Dedifferentiated amniotic fluid mesenchymal stem cell (primary cell): ENCODE measurements at regions not wholly inside any gene's neighbourhood (a gene's known extent, or its start where the extent isn't known, plus 50 kb on each side); places are given as distances from the start of the nearest gene placed in this dataset.
"Not testable (repeated sequence)": the region's sequence is repeated elsewhere in the genome, so short reads cannot be mapped to it uniquely, and the experiment has no call there.

Experiments used
- DNase-seq: peaks from one replicate; pipeline ENCODE4 v3.0.0-alpha.2; 2016; ENCODE audit errors: extremely low spot score

DNA sequence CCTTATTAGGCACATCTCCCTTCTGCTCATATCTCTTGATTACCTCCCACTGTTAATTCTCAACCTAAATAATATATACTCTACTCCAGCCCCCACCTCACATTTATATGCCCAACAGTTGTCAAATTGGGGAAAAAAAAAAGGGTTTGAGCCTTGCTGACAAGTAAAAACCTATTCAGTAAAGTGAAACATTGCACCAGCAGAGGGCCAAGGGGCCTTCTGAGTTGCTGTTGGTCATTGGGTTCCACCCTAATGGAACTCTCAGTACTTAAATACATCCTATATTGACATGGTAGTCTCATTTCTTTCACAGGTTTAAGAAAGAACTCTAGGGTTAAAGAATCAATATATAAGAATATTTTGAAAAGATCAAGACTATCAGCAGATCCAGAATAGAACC is 362.2 kb downstream of the SMARCA1 start:
- DNase-seq, result no peak

GRCh38 chrX:129158505-129158904 is 364.8 kb downstream of the SMARCA1 start:
- DNase-seq, result no peak

GRCh38 chrX:129145840-129146272 is 377.4 kb downstream of the SMARCA1 start:
- no peak for DNase-seq

- no peak for DNase-seq
These were observed 377.9 kb downstream of the SMARCA1 start for GRCh38 chrX:129145385-129145784.

DNA sequence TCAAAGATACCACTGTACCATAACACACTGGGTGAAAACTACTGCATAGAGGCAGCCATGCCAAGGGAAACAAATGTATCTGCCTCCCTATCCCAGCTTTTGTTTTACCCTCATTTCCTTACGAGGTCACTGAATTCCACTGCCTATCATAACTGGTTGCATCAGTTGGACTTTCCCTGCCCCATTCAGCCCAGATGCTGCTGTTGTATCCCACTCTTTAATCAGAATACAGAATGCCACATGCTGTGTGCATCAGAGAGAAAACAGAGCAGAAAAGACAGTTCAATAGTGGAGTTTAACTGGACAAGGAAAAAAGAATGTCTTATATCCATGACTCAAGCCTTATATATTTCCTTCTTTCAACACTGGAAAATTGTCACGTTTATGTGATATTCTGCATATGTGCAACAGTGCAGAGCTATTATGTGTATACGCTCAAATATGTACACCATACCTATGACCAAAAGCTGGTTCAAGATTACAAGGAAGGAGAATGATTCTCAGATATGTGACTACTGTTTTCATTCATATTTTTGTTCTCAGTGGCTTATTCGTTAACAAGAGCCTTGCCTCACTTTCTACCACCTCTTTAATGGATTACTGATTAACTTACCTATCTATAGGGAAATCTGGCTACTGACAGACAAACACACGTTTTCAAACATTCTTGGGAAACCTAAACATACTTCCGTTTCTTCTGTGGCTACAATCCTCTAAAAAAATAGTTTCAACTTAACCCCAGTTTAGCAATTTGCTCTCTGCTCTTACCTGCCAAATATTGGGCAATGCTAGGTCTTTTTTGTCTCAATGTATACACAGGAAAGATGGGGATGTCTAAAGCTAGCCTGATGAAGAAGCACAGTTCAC is 378.9 kb downstream of the SMARCA1 start:
- DNase-seq, result no peak

DNA sequence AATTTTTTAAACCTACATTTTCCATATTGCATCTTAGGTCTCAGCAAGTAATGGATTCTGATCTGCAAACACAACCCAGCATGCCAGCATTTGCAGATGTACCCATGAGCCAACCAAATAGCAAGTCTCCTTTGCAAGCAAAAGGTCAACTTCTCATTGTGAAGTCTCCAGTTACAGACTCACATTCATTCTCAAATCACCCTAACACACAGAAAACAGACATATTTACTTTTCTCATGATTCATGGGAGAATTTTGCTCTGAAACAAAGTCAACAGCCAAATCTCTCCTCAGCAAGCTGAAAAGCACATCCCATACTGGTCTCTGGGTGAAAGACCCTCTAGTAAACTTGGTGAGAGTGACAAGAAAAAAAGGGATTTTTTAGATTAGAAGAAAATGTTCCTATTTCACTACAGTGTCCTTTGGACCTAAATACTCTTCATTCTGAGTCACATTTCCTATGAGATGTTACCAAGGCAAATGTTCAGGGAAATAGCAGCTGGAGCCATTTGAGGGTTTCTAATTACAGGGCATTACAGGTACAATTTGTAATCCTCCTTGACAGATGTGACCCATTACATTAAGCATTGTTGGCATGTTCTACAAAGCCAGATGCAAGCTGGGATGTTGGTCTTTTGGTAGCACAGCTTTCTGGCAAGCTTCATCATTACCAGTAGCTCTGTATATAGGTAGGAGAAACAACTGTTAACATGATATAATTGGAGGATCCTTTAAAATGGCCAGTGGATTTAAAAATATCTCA is 383.3 kb downstream of the SMARCA1 start:
- no peak for DNase-seq

GRCh38 chrX:129125122-129125914 is 398.0 kb downstream of the SMARCA1 start:
- no peak for DNase-seq

- DNase-seq, result no peak
These were observed 399.5 kb downstream of the SMARCA1 start for GRCh38 chrX:129123795-129124194.

DNA sequence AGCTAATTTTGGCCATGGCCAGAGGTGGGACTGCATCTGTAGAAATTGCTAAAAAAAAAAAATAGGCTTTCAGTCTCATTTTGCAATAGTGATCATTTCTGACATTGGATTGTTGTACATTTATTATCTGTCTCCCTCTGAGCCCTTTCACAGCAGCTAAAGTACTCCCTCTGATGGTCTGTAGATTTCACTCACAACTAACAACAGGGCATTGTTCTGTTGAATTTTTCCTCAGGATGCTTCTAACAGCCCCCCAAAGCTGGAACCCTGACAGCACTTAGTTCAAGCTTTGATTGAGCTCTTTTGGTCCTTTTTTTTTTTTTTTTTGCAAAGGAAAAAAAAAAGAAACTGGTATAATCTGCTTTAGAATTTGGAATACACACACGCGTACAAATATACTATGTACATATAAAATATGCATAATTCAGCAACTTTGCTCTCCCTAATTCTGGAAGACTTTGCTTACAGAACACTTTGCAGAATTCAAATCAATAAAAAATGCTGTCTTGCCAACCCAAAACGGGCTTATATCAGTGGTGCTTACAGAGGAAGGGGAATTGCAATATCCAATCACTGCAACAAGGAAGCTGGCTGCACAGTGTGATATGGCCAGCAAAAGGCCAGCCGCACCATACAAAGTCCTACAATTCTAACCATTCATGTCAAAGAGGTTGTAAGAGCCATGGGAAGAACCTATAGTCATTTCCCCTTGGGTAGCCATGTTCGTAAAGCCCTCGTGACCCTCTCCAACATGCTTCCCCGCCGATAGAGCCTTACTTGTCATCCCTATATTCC is 406.4 kb downstream of the SMARCA1 start:
- no peak for DNase-seq

DNA sequence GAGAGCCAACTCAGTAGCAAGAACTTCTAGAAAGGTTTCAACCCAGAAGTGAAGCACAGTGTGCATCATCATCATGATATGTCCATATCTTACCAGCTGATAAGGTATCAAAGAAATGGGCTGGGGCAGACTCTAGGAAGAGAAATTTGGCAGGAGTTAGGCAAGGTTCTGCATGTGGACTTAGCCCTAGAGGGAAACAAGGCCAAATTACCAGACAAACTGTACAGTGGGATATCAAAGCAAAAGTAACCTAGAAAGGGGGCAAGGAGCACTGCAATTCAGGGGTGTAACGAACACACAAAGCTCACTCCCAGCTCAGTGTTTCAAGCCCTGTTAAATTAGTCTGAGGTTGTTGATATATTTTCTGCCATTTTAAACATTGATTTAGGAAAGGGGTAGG is 407.4 kb downstream of the SMARCA1 start:
- DNase-seq, result no peak

GRCh38 chrX:129115104-129115503 is 408.2 kb downstream of the SMARCA1 start:
- DNase-seq, result no peak

DNA sequence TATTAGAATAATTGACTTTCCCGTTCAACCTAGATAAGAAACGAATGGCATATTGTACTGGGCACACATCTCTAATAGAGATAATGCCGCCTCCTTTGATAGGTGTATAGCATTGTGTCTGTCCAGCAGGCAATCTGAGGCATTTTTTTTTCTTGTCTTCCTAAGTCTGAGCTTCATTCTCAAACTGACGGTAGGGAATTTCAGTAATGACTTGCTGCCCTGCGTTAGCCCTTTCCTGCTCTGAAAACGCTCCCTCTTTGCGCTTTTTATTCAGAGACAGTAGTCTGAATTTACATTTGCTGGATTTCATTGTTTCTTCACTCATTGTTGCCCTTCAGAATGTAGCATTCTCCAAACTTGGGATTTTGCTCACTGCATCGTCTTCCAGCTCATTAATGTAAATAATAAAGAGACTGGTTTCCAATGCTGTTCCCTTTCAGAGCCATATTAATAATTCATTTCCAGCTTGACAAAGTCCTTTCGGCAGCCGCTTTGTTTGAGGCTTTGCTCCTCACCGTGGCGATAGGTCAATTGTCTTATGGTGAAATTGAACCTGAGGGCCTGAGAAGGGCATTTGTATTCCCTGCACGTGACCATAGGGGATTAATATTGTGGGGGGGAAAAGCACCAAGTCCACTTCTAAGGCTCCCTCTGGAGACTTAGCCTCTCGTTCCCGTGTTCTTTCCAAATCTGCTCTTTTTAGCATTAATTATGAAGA is 412.1 kb downstream of the SMARCA1 start:
- DNase-seq, result no peak

DNA sequence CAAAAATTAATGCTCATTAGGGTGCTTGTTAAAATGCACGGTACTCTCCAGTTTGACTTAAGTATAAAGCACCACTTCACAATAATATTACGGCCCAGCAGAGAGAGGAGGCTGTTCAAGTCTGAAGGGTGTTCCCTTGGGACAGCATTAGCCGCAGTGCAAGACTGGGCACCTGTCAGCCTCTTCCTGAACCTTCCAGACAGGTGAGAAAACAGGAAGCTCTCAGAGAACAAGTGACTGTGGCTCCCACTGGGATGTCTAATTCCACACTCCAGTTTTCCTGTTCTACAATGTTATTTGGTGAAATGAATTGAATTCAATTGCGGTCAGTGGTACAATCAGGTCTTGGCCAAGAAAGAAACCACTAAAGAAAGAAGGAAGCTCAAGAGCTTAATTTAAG is 414.4 kb downstream of the SMARCA1 start:
- DNase-seq, result no peak

DNA sequence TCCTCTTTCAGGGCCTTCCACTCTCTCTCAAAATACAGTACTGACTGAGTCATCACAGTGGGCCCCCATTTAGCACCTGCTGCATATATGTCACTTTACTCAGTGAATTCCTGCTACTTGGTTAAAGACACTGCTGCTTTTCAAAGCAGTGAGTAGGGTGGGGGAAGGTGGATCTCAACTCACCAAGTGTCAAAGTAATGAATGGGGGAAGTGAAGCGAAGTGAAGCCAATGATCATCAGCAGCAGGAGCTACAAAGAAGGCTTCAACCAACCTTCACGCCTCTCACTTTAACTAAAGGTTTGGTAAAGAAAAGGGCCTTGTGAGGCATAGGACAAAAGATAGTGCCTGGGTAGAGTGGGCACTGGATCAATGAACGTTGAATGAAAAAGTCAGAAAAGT is 424.1 kb downstream of the SMARCA1 start:
- DNase-seq, result no peak

DNA sequence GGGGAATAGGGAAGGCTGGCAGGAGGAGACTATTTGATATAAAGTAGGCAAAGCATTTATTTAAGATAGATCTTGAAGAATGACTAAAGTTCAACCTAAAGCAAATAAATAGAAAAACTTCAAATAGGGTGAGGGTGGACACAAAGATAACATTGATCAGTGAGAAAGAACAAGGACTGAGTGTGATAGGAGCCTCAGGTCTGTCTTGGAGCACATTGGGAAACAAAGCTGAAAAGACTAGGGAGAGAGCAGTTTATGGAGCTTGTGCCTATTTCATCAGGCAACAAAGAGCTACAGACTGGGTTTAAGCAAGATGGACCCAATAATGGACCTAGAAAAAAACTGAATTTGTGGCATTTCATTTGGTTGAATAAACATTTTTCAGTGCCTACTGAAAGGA is 425.6 kb downstream of the SMARCA1 start:
- no peak for DNase-seq

GRCh38 chrX:129093706-129094105 is 429.6 kb downstream of the SMARCA1 start:
- DNase-seq, result no peak

GRCh38 chrX:129092757-129093156 is 430.5 kb downstream of the SMARCA1 start:
- DNase-seq, result no peak

DNA sequence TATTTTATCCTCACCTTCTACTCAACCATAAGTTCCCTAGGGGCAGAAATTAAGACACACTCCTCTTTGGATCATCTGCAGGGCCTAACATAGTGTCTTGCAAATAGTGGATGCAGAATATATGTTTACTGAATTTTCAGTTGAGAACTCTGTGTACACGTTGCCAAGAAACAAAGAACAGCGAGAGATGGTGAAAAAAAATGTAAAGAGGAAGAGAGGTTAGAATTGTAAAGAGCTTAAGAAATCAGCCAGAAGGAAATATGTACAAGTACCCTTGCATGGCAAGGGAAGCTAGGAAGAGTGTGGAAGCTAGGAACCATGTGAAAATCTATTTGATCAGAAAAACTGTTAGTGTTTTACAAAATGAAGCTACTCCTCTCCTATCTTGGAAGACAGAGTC is 431.0 kb downstream of the SMARCA1 start:
- no peak for DNase-seq

DNA sequence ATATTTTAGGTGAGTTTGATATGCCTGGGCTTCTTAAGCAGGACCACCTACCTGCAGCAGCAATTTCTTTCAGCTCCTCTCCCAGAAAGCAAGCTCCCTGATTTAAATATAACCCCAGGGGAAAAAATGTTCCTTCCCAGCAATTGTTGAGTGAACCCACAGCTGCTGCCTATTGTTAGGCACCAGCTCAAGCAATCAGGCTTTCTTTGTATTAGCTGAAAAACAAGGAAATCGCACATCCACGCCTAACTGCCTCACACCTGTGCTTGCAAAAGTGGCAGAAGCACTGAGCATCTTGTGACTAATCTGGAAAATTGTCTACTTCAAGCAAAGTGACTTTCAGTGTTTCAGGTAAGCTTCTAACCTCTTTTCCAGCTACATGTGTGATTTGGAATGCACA is 432.2 kb downstream of the SMARCA1 start:
- no peak for DNase-seq

- no peak for DNase-seq
These were observed 436.5 kb downstream of the SMARCA1 start for GRCh38 chrX:129086802-129087201.

DNA sequence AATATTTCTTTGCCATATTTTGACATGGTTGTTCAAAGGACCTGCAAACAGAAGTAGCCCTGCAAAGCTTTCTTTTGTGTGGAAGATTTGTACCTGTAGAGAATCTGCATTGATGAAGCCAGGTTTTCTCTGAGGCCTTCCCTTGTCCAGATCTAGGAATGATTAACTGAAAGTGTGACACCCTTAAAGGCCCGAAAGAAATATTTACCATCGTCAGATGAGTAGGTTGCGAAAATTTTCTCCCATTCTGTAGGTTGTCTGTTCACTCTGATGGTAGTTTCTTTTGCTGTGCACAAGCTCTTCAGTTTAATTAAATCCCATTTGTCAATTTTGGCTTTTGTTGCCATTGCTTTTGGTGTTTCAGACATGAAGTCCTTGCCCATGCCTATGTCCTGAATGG is 439.0 kb downstream of the SMARCA1 start:
- not testable (repeated sequence) for DNase-seq
